ENCODE measurements at regions not wholly inside any gene's neighbourhood (a gene's known extent, or its start where the extent isn't known, plus 50 kb on each side); places are given as distances from the start of the nearest gene placed in this dataset.
"Not testable (repeated sequence)": the region's sequence is repeated elsewhere in the genome, so short reads cannot be mapped to it uniquely, and the experiment has no call there.

DNA sequence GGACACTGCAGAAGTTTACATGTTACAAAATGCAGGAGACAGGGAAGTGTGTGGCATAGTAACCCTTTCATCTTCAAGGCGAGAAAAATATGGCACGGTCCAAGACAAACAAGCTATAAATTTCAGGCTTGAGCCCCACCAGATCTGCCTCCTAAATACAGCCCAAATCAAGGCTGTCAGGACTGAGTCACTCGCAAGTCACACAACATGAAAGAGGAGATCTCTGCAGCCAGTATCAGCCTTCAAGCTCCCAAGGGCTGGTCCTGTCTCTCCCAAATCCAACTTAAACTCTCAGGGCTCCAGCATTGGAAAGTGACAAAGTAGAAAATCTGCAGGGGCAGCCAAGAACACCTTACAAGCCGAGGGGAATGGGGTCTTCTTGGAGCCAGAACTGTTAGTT, 106.3 kb upstream of the GATA6 start:
- no peak for TF ChIP-seq CTCF (IDR thresholded peaks at IDR 0.05; ENCODE audit: low read depth, low read length)
- H3K4me3 ChIP-seq (ENCODE audit: low read depth, low read length): no peak overlapping the region

DNA sequence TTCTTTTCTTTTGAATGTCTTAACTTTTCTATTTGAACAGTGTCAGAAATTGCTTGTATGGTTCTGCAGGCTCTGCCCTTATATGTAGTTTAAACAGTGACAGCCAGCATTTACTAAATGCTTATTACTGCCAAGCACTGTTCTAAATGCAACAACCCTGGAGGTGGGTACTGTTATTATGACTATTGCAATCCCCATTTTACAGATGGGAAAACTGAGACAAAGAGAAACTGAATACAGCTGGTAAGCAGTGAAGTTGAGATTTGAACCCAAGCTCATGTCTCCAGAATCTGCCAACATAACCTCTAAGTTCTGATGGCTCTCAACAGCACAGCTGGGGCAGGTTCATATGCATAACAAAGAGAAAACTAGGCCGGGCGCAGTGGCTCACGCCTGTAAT, 105.7 kb upstream of the GATA6 start:
- no peak for TF ChIP-seq CTCF (IDR thresholded peaks at IDR 0.05; ENCODE audit: low read depth, low read length)
- H3K4me3 ChIP-seq (ENCODE audit: low read depth, low read length): no peak overlapping the region

DNA sequence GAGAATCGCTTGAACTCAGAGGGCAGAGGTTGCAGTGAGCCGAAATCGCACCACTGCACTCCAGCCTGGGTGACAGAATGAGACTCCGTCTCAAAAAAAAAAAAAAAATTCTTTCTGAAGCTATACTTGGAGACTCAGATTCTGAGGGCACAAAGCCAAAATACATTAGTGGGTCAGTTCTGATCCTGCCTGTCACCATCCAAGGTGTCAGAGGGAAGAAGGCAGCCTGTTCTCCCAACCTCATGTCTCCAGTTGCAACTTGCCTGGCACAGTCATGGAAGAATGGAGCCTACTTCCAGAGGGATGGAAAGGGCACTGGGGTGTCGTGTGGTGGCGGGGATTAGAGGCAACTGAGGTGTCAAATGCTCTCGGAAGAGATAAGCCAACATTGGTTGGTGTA, 104.8 kb upstream of the GATA6 start:
- no peak for TF ChIP-seq CTCF (IDR thresholded peaks at IDR 0.05; ENCODE audit: low read depth, low read length)
- no peak overlapping the region for H3K4me3 ChIP-seq (ENCODE audit: low read depth, low read length)

- no peak overlapping the region for H3K4me3 ChIP-seq (ENCODE audit: low read depth, low read length)
- TF ChIP-seq CTCF (IDR thresholded peaks at IDR 0.05; ENCODE audit: low read depth, low read length): no peak
Measured at GRCh38 chr18:22065311-22065710, 104.1 kb upstream of the GATA6 start.

DNA sequence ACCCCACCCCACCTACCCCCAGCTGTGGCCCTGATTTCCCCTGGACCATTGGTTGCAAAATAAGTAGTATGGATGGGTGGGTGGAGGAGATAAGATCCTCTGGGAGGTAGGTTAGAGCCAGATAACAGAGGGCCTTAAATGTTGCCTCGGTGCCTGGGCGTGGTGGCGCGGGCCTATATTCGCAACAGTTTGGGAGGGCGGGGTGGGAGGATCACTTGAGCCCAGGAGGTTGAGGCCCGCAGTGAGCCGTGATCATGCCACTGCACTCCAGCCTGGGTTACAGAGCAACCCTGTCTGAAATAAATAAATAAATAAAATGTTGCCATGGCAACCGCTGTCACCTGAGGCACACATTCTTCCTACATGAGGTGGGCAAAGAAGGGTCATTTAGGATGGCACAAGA, 103.3 kb upstream of the GATA6 start:
- no peak for TF ChIP-seq CTCF (IDR thresholded peaks at IDR 0.05; ENCODE audit: low read depth, low read length)
- H3K4me3 ChIP-seq (ENCODE audit: low read depth, low read length): no peak overlapping the region

- H3K4me3 ChIP-seq (ENCODE audit: low read depth, low read length): no peak overlapping the region
- TF ChIP-seq CTCF (IDR thresholded peaks at IDR 0.05; ENCODE audit: low read depth, low read length): no peak
Measured at GRCh38 chr18:22067109-22067508, 102.3 kb upstream of the GATA6 start.

GRCh38 chr18:22067682-22068081, 101.7 kb upstream of the GATA6 start:
- no peak overlapping the region for H3K4me3 ChIP-seq (ENCODE audit: low read depth, low read length)
- TF ChIP-seq CTCF (IDR thresholded peaks at IDR 0.05; ENCODE audit: low read depth, low read length): no peak

DNA sequence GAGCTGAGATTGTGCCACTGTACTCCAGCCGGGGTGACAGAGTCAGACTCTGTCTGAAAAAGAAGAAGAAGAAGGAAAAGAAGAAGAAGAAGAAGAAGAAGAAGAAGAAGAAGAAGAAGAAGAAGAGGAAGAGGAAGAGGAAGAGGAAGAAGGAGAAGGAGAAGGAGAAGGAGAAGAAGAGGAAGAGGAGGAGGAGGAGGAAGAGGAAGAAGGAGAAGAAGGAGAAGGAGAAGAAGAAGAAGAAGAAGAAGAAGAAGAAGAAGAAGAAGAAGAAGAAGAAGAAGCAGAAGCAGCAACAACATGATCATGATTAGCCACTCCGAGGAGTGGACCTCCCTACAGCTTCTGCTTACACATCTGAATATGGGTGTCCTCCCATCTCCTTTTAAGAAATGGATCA, 100.6 kb upstream of the GATA6 start:
- H3K4me3 ChIP-seq (ENCODE audit: low read depth, low read length): not testable (repeated sequence)
